ENCODE measurements at regions not wholly inside any gene's neighbourhood (a gene's known extent, or its start where the extent isn't known, plus 50 kb on each side); places are given as distances from the start of the nearest gene placed in this dataset.

- TF ChIP-seq CTCF (IDR thresholded peaks at IDR 0.05): no peak
- no peak for TF ChIP-seq EP300 (IDR thresholded peaks at IDR 0.05)
Observed at GRCh38 chr5:124134941-124135340, 611.5 kb downstream of the ZNF608 start.
